Spleen (tissue), 11 donors: ENCODE measurements at regions not wholly inside any gene's neighbourhood (a gene's known extent, or its start where the extent isn't known, plus 50 kb on each side); places are given as distances from the start of the nearest gene placed in this dataset.
"Not testable (repeated sequence)": the region's sequence is repeated elsewhere in the genome, so short reads cannot be mapped to it uniquely, and the experiment has no call there.

ENCODE experiments used
- DNase-seq: peaks from one replicate; pipeline ENCODE4 v3.0.0-alpha.2; 2020
- H3K27ac ChIP-seq, 8 donors: fragments of 200-600 bp; sonication (generic) in 7 of 8; 1 replicate in 4 of 8; 2 replicates in 4 of 8; pipeline versions ENCODE4 v1.5.0 to v1.8.0; 2016 to 2021; ENCODE audit warnings: inconsistent platforms in 4 of 8, mild to moderate bottlenecking in 4 of 8, moderate library complexity in 1 of 8
- H3K27me3 ChIP-seq, 7 donors: fragments of 200-600 bp; sonication (generic) in 6 of 7; replicated peaks in 1 of 7; 1 replicate in 4 of 7; 2 replicates in 3 of 7; pipeline versions ENCODE4 v1.5.0 to v1.8.0; 2016 to 2021; ENCODE audit warnings: inconsistent platforms in 3 of 7, mild to moderate bottlenecking in 1 of 7
- H3K36me3 ChIP-seq, 6 donors: fragments of 200-600 bp; sonication (generic) in 5 of 6; 1 replicate in 4 of 6; 2 replicates in 2 of 6; pipeline versions ENCODE4 v1.5.0 to v1.8.0; 2016 to 2021; ENCODE audit warnings: inconsistent platforms in 2 of 6
- H3K4me1 ChIP-seq, 6 donors: fragments of 200-600 bp; sonication (generic) in 5 of 6; 1 replicate in 3 of 6; 2 replicates in 3 of 6; pipeline versions ENCODE4 v1.5.0 to v1.8.0; 2016 to 2021; ENCODE audit warnings: inconsistent platforms in 3 of 6
- H3K4me3 ChIP-seq, 8 donors: fragments of 200-600 bp; sonication (generic) in 7 of 8; 1 replicate in 4 of 8; 2 replicates in 4 of 8; pipeline versions ENCODE4 v1.5.0 to v1.8.0; 2016 to 2021; ENCODE audit warnings: inconsistent platforms in 4 of 8, mild to moderate bottlenecking in 4 of 8, moderate library complexity in 2 of 8
- H3K9me3 ChIP-seq, 8 donors: fragments of 200-600 bp; sonication (generic) in 7 of 8; 1 replicate in 4 of 8; 2 replicates in 4 of 8; pipeline versions ENCODE4 v1.5.0 to v1.8.0; 2016 to 2021; ENCODE audit warnings: inconsistent platforms in 4 of 8
- CTCF ChIP-seq, 11 experiments: fragments of 200-600 bp in 7 of 11; fragments of 450-650 bp in 4 of 11; sonication (generic) in 4 of 11; IDR thresholded peaks in 8 of 11; conservative IDR thresholded peaks in 3 of 11; 1 replicate in 7 of 11; 2 replicates in 4 of 11; pipeline versions ENCODE4 v1.4.0 to v1.8.0; 2016 to 2021; ENCODE audit warnings: antibody characterized with exemption in 11 of 11, inconsistent platforms in 4 of 11, mild to moderate bottlenecking in 1 of 11
- POLR2A ChIP-seq, 3 donors: fragments of 450-650 bp; IDR thresholded peaks; one replicate each; pipeline ENCODE4 v1.5.1; 2017; ENCODE audit warnings: antibody characterized with exemption in 3 of 3, mild to moderate bottlenecking in 1 of 3
- POLR2AphosphoS5 ChIP-seq, 3 donors: sonication (generic); formaldehyde crosslinking; IDR thresholded peaks; one replicate each; pipeline ENCODE4 v1.5.1; 2017; ENCODE audit warnings: antibody characterized with exemption in 3 of 3
- WGBS, 5 donors: extraction: QIAGEN DNeasy Blood & Tissue Kit in 3 of 5; methylation state at CpG; one replicate each; pipeline versions ENCODE4 v1.1.5 to v1.1.7; 2013 to 2018; 5-methylcytosine and 5-hydroxymethylcytosine counted together
- intact Hi-C: fragments of 100-400 bp; cut with DNase I; formaldehyde crosslinking; loops from one replicate; pipeline ENCODE4 v1.15.0; 2023; ENCODE audit warnings: low total_unique reads
- donor health status: healthy with polysubstance abuse.
- donor health status: DM: no; HTN: no; CAD: no; lungs with moderate emphysema.
- donor health status: DM: no; HTN: no; CAD: no.
- donor health status: Bipolar disorder and iron deficiency.
- donor health status: healthy.
- donor health status: DM: no; HTN: no; CAD: no.
- donor health status: DM: yes; HTN: yes; CAD: no.

- Histone ChIP-seq H3K4me1 (no peaks in the 10 kb centered on the region), H3K27me3 (no peaks in the 10 kb centered on the region), H3K4me3 (no peak overlapping the region), H3K36me3 (no peaks in the 10 kb centered on the region), H3K27ac (no peak overlapping the region), H3K9me3 (peaks cover 0 to 11% (median under 1%) of the 10 kb centered on the region in 8 donors)
- WGBS, 5 donors, result 69 to 78% (median 75%) methylated on average over 6 of the region's 6 CpGs
- intact Hi-C loops, result no loop called here
- no peak for TF ChIP-seq POLR2AphosphoS5 (IDR thresholded peaks at IDR 0.05)
- no peak for TF ChIP-seq CTCF (IDR thresholded peaks at IDR 0.05 in 8 of 11, conservative IDR thresholded peaks at IDR 0.05 in 3 of 11)
- no peak for TF ChIP-seq POLR2A (IDR thresholded peaks at IDR 0.05)
- DNase-seq, result no peak
Observed at GRCh38 chr9:1173993-1174392, 123.8 kb downstream of the DMRT2 start.

DNA sequence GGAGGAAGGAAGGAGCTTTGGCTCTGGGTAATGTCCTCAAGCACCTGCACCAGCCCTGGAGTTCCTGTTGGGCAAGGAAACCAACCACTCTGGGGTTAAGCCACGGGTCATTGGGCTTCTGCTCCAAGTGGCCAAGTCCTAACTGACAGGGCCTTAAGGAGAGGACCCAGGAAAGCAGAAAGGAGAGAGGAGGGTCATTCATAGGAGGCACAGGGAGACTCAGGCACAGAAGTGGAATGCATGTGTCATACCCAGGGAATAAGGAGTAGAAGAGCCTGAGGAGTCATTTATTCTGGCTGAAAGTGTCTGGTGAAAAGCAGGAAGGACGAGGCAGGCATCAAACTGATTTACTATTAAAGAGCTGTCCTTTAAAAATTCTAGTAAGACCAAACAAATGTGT lies 129.2 kb downstream of the DMRT2 start:
- WGBS, 5 donors, result 28 to 46% (median 38%) methylated on average over 1 to 2 of the region's 2 CpGs
- intact Hi-C loops, result no loop called here
- no peak for DNase-seq
- Histone ChIP-seq H3K9me3 (peaks cover 0 to 6% (median 0%) of the 10 kb centered on the region in 8 donors), H3K36me3 (no peaks in the 10 kb centered on the region), H3K4me3 (no peak overlapping the region), H3K4me1 (no peaks in the 10 kb centered on the region), H3K27me3 (no peaks in the 10 kb centered on the region), H3K27ac (no peak overlapping the region)
- TF ChIP-seq POLR2A (IDR thresholded peaks at IDR 0.05), result no peak
- no peak for TF ChIP-seq CTCF (IDR thresholded peaks at IDR 0.05 in 8 of 11, conservative IDR thresholded peaks at IDR 0.05 in 3 of 11)
- TF ChIP-seq POLR2AphosphoS5 (IDR thresholded peaks at IDR 0.05), result no peak

- no peak overlapping the region for H3K4me3 ChIP-seq
- peaks cover 0 to 26% (median 12%) of the 10 kb centered on the region in 8 donors for H3K9me3 ChIP-seq
- H3K4me1 ChIP-seq, result no peaks in the 10 kb centered on the region
- no peak overlapping the region for H3K27ac ChIP-seq
- no peaks in the 10 kb centered on the region for H3K27me3 ChIP-seq
- DNase-seq, result no peak
- no peaks in the 10 kb centered on the region for H3K36me3 ChIP-seq
- no peak for TF ChIP-seq CTCF (IDR thresholded peaks at IDR 0.05 in 8 of 11, conservative IDR thresholded peaks at IDR 0.05 in 3 of 11)
- no peak for TF ChIP-seq POLR2AphosphoS5 (IDR thresholded peaks at IDR 0.05)
- TF ChIP-seq POLR2A (IDR thresholded peaks at IDR 0.05), result no peak
- intact Hi-C loops, result no loop called here
Observed at GRCh38 chr9:1184146-1184545, 134.0 kb downstream of the DMRT2 start.

- intact Hi-C loops, H3K27ac ChIP-seq, DNase-seq, H3K4me1 ChIP-seq, H3K36me3 ChIP-seq, H3K4me3 ChIP-seq, H3K27me3 ChIP-seq: not testable (repeated sequence)
- peaks cover 0 to 38% (median 12%) of the 10 kb centered on the region in 8 donors for H3K9me3 ChIP-seq
- 86 to 98% (median 89%) methylated on average over 6 to 9 of the region's 9 CpGs for WGBS, 5 donors
Observed at GRCh38 chr9:1187137-1187536, 137.0 kb downstream of the DMRT2 start.

DNA sequence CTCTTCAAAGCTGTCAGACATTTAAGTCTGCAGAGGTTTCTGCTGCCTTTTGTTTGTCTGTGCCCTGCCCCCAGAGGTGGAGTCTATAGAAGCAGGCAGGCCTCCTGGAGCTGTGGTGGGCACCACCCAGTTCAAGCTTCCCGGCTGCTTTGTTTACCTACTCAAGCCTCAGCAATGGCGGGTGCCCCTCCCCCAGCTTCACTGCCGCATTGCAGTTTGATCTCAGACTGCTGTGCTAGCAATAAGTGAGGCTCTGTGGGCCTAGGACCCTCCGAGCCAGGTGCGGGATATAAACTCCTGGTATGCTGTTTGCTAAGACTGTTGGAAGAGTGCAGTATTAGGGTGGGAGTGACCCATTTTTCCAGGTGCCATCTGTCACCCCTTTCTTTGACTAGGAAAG lies 145.5 kb downstream of the DMRT2 start:
- H3K27ac ChIP-seq, H3K9me3 ChIP-seq, H3K36me3 ChIP-seq, H3K4me3 ChIP-seq, H3K4me1 ChIP-seq, intact Hi-C loops, H3K27me3 ChIP-seq, DNase-seq: not testable (repeated sequence)
- WGBS, 5 donors, result 73 to 93% (median 83%) methylated on average over 3 to 5 of the region's 5 CpGs
